Heart left ventricle (tissue), 13 donors: ENCODE measurements at regions not wholly inside any gene's neighbourhood (a gene's known extent, or its start where the extent isn't known, plus 50 kb on each side); places are given as distances from the start of the nearest gene placed in this dataset.

Source experiments
- POLR2A ChIP-seq, 2 donors: fragments of 450-650 bp; IDR thresholded peaks; one replicate each; pipeline ENCODE4 v1.6.1; 2017; ENCODE audit warnings: antibody characterized with exemption in 2 of 2, mild to moderate bottlenecking in 2 of 2, moderate library complexity in 2 of 2
- TF ChIP-seq, protein P1 (sequence below), 12 donors: fragments of 200-600 bp; sonication (generic) in 4 of 12; IDR thresholded peaks; one replicate each; pipeline versions ENCODE4 v1.5.0 to v1.8.0; 2018 to 2022; ENCODE audit warnings: antibody characterized with exemption in 12 of 12, mild to moderate bottlenecking in 5 of 12
- donor health status: ischemic (EF 13 %, LVEDD 7.1; RV severe dilation, severe dysfunction).
- donor health status: DM: no; HTN: yes; CAD: no.
- donor health status: DM: no; HTN: no; CAD: no.
- donor health status: ischemic (EF 25% LVEDD 6.9; RV normal size, moderate dysfunction).
- donor health status: ischemic (EF 25% LVEDD 5.7; RV mildly dilated, moderate dysfunction).
- donor health status: ischemic (EF 35%, LVEDD 5.7; RV mildly dilated, moderate dysfunction).
- donor health status: nonischemic (EF 11% LVEDD 7.7; RV severe dilation, severe dysfunction).
- donor health status: DM: yes; HTN: yes; CAD: no.
- donor health status: PGD.
- donor health status: ischemic (EF 29% LVEDD 5.4; RV normal size, mild dysfunction).
- donor health status: nonischemic (EF 23%, LVEDD 6.1; RV moderate dilation, normal function).

DNA sequence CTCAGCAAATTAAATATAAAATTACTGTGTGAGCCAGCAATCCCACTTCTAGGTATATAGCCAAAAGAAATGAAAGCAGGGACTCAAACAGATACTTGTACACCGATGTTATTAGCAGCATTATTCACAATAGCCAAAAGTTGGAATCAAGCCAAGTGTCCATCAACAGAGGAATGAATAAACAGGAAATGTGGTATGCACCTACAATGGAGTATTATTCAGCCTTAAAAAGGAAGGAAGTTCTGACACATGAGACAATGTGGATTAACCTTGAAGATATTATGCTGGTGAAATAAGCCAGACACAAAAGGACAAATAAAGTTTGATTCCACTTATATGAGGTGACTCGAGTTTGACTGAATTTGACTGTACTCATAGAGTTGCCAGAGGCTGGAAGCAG lies 108.3 kb upstream of the DUSP21 start:
- TF ChIP-seq, protein P1, sequence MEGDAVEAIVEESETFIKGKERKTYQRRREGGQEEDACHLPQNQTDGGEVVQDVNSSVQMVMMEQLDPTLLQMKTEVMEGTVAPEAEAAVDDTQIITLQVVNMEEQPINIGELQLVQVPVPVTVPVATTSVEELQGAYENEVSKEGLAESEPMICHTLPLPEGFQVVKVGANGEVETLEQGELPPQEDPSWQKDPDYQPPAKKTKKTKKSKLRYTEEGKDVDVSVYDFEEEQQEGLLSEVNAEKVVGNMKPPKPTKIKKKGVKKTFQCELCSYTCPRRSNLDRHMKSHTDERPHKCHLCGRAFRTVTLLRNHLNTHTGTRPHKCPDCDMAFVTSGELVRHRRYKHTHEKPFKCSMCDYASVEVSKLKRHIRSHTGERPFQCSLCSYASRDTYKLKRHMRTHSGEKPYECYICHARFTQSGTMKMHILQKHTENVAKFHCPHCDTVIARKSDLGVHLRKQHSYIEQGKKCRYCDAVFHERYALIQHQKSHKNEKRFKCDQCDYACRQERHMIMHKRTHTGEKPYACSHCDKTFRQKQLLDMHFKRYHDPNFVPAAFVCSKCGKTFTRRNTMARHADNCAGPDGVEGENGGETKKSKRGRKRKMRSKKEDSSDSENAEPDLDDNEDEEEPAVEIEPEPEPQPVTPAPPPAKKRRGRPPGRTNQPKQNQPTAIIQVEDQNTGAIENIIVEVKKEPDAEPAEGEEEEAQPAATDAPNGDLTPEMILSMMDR (IDR thresholded peaks at IDR 0.05) = no peak
- TF ChIP-seq POLR2A (IDR thresholded peaks at IDR 0.05) = no peak
